HG03280 (cell line): ENCODE measurements at regions not wholly inside any gene's neighbourhood (a gene's known extent, or its start where the extent isn't known, plus 50 kb on each side); places are given as distances from the start of the nearest gene placed in this dataset.

Experiments
- ATAC-seq: cut with Tn5 transposase; IDR thresholded peaks from one replicate; pipeline ENCODE4 v1.9.1; 2021; ENCODE audit warnings: mild to moderate bottlenecking, moderate library complexity; ENCODE audit not compliant: unreplicated experiment

DNA sequence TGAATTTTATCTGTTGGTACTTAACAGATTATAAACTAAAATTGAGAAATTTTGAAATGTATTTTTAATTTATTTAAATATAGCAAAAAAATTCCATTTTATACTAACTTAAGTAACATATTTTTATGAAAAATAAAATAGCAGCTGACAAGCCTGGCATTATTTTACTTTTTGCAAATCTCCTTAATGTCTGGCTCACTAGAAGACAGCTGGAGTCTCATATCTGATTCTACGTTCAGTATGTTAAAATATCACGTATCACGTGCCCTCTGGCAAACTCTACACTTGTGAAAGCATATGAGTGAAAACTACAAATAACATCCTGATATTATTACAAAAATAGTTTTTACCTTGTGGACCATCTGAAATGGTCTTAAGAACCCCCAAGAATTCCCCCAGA, 513.2 kb upstream of the NBEA start:
- ATAC-seq = no peak

DNA sequence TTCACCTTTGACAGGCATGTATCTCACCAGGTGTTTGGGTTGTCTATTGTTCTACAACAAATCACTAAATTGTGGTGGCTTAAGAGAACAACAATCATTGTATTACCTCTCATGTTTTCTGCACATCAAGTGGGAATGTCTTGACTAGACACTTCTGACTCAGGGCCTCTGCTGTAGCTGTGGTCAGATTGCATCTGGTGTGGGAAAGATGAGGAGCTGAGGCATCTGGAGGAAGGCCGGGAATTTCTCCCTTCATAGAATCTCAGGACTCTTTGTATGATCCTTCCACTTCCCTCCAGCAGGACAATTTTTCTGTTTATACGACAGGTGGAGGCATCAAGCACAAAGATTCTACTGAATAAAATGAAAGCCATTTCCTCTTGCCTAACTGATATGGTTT, 511.8 kb upstream of the NBEA start:
- no peak for ATAC-seq

DNA sequence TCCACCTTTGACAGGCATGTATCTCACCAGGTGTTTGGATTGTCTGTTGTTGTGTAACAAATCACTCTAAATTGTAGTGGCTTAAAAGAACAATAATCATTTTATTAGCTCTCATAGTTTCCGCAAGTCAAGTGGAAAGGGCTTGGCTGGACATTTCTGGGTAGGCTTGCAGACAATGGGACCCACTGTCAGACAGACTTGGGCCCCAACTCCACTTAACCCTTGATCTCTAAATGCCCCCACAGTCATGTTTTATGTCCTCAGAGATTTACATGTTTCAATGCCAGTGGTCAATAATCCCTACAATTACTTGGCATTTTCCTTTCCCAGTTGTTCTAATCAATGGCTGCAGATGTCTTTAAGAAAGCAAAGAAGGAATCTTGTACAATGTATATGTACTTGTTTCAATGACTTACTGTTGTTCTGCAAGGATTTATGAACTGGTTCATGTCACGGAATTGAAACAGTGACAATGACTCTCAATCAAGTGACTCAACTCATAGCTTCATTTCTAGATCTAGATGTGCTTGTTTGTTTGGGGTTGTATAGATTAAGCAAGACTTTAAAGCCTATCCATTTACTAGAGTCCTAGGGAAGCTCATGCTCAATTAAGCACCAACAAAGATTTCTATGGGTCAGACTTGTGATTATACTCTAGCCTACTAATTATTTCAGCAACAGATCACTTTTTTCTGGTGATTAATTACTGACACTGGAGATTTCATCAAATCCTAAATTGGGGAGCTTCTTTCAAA, 510.1 kb upstream of the NBEA start:
- ATAC-seq = no peak

DNA sequence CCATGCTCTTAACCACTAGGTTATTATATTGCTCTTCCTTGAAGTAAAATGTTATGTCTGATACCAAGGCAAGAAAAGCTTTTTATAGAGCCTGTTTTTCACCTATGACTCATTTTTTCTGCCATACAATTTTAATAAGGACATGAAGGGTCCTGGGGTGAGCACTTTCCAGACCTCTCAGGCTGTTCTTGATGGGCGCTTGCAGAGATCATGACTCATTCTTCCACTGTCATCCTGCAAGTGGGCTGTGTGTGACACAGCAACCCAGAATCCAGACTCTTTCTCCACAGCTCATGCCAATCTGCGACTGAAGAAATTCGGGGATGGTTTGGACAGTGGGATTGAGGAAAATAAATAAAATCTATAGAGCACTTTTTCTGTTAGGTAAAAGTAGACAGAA, 506.7 kb upstream of the NBEA start:
- ATAC-seq = no peak

DNA sequence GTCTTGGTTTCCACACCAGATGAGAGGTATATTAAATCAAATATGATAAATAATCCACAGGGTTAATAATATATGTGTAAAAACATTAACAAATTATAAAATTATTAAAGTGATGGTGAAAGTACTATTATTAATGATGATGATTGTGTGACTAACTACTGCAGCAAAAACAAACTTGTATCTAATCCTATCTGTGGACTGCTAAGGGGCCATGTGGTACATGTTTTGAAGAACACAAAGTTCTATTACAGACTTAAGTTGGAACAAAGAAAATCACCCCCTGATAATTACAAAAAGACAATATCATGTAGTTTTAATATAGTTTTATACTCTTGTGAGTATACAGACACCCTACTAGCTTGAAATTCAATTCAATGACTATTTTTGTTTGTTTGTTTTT, 504.2 kb upstream of the NBEA start:
- no peak for ATAC-seq

DNA sequence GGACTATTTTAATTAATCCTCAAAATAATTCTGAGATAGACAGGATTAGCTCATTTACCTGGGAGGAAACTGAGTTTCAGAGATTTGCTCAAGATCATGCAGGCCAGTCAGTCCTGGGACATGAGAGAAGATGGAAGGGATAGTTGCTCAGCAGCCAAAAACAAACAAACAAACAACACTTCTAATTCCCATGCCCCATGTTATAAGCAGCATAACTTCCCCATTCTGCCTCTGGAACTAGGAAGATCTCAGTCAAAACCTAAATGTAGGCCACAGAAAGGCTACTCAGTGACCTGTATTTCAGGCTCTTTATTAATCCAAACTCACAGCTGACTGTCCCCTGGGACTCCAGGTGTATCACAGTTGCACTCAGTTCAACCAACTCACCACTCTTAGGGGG, 489.2 kb upstream of the NBEA start:
- no peak for ATAC-seq

DNA sequence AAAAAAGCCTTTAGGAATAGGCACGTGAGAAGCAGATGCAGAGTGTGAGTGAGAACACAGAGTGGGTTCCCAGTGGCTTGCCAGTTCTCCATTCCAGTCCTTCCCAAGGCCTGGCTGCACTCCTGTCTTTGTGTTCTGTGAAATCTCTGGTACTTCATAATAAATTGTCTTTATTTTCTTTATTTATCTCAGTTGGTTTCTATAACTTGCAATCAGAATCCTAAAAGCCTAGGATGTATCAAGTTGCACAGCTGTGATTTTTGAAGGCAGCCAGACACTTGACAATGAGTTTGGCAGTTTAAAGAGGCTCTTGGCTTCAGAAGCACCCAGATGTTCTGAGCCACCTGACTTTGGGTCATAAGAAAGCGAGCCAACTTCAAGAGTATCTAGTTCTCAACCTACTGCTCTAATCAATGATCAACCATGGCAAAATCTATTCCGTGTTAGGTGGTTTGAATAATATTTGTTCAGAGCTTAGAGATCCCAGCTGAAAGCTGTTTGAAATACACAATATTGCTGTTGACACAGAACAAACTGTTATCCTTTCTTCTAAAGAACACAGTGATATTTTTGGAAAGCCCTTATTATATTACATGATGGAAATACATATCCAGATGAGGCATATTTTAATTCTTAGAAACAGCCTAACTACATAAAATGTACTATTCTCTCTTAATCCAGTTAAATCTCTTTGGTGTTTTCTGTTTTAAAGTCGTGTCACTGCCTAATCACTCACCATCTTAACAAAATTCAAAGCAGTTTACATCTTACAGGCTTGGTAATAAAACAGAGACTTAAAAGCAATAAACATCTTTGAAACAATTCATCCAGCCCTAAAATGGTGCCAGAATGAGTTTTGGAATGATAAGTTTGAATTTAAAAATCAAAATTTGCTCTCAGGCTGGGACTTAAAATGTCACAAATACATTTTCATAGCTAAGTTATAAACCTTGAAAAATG, 483.0 kb upstream of the NBEA start:
- no peak for ATAC-seq

DNA sequence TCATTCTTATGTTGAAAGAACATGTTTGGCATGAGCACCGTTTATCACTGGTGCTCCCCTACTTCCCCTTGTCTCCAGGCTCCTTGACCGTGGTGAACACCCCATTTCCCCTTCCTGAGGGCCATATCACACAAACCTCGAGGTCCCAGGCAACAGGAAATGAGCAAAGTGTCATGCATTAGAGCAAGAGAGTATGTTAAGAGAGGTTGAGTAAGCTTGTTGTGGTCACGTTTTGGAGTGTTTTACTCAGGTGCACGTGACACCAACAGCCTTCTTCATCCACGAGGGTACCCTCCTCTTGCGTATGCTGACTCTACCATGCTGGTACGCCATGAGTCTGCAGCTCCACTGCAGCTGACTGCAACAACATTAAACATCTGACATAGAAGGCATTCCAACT, 482.2 kb upstream of the NBEA start:
- no peak for ATAC-seq

DNA sequence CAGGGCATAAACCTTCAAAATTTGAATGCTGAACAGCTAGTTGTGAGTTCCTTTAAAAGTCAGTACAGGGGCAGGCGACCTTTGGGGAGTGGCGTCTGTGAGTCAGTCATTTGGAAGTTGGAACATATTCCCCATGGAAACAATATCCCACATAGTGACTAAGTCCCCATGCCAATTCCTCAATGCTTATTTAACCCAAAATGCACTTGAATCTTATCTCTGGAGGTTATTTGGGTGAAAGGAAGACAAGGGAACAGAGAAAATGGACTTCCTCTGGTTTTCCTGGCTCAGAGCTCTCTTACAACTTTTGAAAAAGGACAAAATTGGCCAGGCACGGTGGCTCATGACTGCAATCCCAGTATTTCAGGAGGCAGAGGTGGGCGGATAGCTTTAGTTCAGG, 479.2 kb upstream of the NBEA start:
- ATAC-seq = no peak

DNA sequence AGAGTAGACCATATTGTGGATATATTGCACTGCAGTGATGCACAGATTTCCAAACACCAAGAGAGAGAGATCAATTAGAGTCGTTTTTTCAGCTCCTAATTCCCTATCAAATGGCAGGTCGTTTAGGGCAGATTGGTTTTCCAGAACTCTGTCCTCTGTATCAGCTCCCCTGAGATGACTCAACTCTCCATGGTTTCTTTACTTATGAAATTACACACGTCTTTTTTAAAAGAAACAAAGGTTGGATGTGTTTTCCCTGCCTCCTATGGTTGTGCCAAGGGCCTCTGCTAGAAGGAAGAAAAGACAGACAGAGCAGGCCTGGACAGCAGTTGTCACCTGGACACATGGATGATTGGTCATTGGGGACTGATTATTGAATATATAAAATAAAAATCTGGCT, 478.1 kb upstream of the NBEA start:
- no peak for ATAC-seq

DNA sequence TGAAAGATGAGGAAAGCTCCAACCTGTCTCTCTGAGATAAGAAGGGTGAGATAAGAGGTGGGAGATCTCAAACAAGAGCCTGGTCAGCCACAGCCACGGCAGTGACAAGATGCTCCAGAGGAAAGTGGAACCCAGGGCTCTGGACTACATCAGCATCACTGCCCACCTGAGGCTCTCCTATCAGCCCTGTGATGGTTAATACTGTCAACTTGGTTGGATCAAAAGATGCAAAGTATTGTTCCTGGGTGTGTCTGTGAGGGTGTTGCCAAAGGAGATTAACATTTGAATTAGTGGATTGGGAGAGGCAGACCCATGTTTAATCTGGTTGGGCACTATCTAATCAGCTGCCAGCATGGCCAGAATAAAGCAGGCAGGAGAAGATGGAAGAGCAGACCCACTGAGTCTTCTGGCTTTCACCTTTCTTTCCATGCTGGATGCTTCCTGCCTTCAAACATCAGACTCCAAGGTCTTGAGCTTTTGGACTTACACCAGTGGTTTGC, 476.6 kb upstream of the NBEA start:
- ATAC-seq = no peak

DNA sequence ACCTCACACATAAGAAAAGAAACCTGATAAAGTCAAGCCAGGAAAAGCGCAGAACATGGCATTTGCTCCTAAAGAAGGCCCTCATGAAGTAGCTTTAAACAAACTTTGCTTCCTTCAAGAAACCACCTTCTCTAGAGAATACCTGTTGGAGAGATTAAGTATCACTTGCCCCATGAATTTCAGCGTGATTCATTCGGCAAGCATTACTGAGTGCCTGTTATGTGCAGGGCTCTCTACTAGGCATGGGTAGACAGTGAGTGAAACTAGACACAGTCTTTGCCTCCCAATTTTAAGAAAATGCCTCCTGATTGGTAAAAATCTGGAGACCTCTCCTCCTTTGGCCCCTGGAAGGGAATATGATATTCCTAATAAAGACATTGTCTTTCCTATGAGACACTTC, 475.8 kb upstream of the NBEA start:
- no peak for ATAC-seq

DNA sequence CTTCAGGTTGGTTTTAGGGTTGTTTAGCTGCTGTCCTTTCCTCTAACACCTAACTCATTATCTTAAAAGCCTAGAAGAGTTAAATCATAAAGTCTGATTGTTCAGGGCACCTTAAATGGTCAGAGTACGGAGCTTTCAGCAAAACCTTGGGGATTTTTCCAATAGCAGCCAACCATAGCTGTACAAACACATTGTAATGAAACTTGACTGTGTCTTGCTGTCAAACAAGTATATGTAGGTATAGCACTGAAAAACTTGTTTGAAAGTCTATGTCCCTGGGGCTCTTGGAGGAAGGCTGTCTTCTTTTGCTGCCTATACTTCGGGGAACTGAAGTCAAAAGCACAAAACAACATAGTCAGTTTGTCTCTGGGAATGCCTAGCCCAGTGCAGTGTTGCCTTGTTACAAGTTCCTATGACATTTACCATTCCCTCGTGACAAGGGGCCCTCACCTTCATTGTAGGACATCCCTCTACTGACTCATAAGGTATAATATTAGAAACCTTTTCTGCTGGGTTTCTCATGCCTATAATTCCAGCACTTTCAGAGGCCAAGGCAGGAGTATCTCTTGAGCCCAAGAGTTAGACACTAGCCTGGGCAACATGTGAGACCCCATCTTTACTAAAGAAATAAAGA, 474.5 kb upstream of the NBEA start:
- ATAC-seq = no peak

DNA sequence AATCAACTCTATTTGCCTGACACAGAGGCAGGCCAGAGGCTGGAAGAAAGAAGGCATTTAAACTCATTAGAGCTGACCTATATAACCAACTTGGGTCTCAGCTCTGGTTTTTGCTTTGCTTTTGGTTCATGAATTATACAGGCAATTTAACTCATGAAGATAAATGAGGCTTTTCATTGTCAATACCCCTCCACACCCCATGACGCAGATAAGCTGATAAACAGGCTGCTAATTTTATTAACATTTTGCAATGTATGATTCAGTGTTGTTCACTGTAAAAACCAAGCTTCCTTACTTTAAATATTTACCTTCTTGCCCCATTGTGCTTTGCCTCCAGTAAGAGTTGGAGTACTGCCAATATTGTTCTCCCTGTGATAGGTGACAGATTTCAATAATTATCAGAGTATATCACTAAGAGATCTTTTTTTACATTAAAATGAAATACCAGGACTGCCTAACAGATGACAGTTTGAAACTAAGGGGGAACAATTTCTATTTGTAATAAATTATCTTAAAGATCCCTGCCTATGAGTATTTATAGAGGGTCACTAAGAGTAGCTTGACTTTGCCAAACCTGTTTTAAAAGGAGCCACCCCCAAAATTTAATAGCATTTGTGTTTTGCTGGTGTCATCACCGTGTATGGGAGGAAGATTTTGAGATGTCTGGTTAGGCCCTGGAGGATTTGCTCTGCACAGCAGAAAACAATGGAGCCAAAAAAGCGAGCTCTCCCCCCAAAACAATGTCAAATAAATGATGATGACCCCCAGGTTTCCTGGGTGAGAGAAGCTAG, 472.7 kb upstream of the NBEA start:
- no peak for ATAC-seq

DNA sequence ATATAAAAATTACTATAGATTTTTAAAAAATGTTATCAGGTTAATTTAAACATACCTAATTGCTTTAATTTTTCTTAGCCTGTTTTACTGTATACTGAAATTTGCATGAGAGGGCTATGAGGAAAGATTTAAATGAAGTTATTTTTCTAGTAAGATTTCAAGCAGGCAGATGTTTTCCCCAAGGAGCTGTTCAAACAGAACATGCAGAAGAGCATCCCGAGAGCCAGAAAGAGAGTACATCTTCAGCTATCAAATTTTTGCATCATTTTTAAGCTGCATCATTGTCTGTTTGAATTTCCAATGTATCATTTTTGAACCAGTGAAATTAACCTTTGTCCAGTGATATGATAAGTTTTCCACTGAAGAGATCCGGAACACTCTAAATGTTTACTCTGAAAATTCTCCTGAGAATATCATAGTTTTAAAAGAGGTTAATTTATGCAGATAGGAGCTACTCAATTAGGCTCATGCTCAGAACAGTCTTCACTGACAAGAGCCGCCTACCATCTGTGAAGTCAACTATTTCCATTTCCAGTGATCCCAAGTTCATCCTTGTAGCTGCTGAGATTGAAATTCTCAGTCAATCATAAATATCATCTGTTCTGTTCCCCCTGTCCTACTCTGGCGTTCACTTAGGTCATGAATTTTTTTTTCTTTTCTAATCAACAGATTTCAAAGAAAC, 467.7 kb upstream of the NBEA start:
- no peak for ATAC-seq

DNA sequence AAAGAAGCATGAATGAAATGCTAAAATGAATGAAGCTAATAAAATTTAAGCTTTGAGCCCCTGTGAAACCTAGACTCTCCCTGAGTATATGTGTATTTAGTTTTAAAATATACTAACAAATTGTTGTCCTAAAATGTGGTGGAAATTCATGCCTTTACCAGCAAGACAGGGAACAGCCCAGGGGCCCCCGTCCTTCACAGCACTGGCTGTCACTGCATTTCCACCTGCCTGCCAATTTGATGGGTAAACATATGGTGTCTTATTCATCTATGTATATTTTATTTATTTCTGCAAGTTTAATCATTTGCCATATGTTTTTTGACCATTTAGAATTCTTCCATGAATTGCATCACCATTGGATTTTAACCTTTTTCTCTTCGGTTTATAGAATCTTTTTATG, 463.7 kb upstream of the NBEA start:
- no peak for ATAC-seq

DNA sequence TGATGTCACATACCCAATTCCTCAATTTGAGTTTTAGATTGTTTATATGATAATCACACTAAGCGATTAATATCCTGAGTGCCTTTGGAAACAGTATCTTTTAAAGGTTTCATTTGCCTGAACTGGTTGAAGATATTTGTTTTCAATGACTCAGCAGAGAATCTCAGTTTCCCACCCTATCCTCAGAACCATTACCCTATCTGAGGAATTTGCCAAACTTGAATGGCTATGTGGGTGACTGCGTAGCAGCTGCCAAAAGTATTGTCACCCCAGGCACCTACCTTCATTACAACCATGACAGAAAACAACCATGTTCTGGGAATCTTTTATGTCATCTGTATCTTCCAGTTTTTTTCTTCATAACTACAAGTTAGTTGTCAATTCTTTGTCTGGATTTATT, 440.1 kb upstream of the NBEA start:
- ATAC-seq = no peak

DNA sequence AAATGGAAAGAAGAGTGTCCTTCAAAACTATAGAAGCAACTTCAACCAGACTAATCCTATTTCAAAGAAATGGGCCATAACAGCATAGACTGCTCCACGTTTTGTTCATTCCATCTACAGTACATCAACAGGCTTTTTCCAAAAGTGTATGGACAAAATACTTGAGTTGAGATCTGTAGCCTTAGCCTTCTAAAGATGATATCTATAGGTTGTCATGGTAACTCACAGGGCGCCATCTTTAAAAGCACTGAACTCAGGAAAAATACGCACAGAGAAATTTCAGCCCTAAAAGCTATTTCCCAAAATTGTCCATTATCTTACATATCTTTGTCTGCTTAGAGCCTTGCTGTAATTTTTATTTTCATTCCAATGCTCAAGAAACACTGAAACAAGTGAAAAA, 439.4 kb upstream of the NBEA start:
- no peak for ATAC-seq

DNA sequence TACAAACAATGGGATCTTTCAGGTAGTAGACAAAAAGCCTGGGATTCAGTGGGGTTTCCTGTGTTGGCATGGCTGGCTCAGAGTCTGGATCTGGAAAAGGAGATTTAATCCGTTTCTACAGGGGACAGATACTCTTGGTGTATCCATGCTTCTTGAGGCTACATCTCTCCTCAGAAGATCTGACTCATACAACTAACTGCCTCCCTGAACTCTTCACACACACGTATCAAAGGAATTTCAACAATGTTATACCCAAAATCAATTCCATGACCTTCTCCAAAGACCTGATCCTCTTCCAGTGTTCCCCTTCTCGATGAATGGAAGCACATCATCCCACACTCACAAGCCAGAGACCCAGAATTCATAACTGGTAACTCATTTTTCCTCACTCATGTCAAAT, 435.3 kb upstream of the NBEA start:
- no peak for ATAC-seq

DNA sequence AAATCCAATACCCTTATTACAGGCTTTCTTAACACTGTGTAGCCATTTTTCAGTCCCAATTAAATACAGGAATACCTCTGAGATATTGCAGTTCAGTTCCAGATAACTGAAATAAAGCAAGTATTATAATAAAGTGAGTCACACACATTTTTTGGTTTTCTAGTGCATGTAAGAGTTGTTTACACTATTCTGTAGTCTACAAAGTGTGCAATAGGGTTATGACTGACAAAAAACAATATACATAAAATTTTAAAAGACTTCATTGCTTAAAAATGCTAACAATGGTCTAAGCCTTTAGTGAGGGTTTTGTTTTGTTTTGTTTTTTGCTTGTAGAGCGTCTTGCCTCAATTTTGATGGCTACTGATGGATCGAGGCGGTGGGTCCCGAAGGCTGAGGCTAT, 434.4 kb upstream of the NBEA start:
- ATAC-seq = no peak
